ENCODE measurements at regions not wholly inside any gene's neighbourhood (a gene's known extent, or its start where the extent isn't known, plus 50 kb on each side); places are given as distances from the start of the nearest gene placed in this dataset.

DNA sequence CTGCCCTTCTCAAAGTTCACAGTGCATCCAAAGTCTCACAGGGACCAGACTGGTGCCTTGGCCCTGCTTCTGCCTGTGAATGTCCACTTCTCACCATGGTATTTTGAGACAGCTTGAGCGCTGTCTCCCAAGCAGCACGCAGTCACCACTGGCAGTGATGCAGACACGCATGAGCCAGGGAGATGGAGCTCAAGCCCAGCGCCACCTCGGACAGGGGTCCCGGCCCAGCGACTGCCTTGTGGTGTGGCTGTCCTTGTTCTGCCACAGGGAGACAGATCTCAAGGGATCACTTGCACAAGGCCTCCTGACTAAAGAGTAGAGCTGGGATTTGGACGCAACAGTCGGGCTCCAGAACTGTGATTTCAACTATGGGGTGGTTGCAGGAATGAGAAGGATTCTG lies 92.6 kb upstream of the MBL2 start:
- DNase-seq (ENCODE audit: low read depth in 1 of 2, low spot score in 1 of 2) (no peak), FAIRE-seq (no peak), ATAC-seq (no peak)
- 63% methylated on average over 2 of the region's 9 CpGs for WGBS (ENCODE audit: missing lambda C conversion rate)
- POLR2A ChIA-PET = no interaction called here
- Histone ChIP-seq H3K4me3 (no peak overlapping the region), H3K4me2 (no peak overlapping the region), H3K9me3 (no peaks in the 10 kb centered on the region; the same call in 2 of the 3 replicates), H3K27ac (no peak overlapping the region), H3K4me1 (no peaks in the 10 kb centered on the region)
- CTCF ChIA-PET = interaction anchor here (1.3 kb wide), 1 partner anchor 18 kb away, joined by 3 read pairs; no protein-coding TSS in a partner anchor
- TF ChIP-seq JUNB (IDR thresholded peaks at IDR 0.05) (no peak), HDAC2 (IDR thresholded peaks at IDR 0.05) (no peak)

DNA sequence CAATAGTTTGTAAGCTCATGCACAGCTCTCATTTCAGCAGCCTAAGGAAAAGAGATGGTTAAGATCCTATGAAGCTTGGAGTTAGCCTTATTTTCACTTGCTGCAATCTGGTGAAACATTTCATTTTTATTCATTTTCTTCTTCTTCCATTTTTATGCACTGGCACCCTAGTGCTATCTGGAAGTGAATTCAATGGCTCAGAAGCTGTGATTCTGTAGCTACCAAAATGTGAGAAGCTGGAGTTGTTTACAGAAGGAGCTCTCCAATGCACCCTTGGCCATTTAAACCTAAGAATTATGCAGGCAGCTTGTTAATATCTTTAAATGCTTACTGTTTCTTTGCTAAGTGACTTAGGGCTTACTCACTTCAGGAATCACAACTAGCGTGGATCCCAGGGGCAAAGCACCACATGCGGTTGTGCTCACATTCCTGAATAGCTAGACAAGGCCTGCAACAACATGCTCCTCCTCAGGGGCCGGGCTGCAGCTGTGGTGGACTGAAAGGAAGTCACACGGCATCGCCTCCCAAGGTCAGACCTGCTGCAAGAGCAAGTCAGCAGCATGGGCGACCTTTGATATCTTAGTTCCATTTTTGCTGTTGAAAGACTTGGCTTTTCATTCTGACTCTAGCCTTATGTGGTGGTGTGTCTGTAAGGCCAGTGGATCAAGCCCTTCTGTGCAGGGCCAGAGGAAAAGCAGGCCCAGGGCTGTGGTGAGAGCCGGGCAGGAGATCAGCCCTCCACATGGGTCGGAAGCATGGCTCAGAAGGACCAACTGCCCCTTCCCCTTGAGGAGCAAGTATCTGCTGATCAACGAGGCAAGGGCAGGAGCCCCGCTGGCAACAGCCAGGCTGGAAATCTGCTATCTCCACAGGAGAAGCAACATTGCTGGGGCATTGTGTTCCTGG lies 91.9 kb upstream of the MBL2 start:
- TF ChIP-seq POLR2AphosphoS2 (conservative IDR thresholded peaks at IDR 0.05; ENCODE audit: low read length) (no peak), GATA3 (IDR thresholded peaks at IDR 0.05; ENCODE audit: borderline replicate concordance) (no peak), JUNB (IDR thresholded peaks at IDR 0.05) (no peak), RNF2 (IDR thresholded peaks at IDR 0.05; ENCODE audit: borderline replicate concordance, low read depth) (no peak), TP53 (CRISPR knock-in tag; IDR thresholded peaks at IDR 0.05) (no peak), CBX2 (IDR thresholded peaks at IDR 0.05; ENCODE audit: borderline replicate concordance, low read depth) (no peak), HOXB5 (CRISPR knock-in tag; IDR thresholded peaks at IDR 0.05) (no peak), ESRRA (IDR thresholded peaks at IDR 0.05; ENCODE audit: borderline replicate concordance, low read length) (no peak)
- TF ChIP-seq, protein P1, sequence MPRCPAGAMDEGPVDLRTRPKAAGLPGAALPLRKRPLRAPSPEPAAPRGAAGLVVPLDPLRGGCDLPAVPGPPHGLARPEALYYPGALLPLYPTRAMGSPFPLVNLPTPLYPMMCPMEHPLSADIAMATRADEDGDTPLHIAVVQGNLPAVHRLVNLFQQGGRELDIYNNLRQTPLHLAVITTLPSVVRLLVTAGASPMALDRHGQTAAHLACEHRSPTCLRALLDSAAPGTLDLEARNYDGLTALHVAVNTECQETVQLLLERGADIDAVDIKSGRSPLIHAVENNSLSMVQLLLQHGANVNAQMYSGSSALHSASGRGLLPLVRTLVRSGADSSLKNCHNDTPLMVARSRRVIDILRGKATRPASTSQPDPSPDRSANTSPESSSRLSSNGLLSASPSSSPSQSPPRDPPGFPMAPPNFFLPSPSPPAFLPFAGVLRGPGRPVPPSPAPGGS (IDR thresholded peaks at IDR 0.05) = no peak
- TF ChIP-seq, protein P2, sequence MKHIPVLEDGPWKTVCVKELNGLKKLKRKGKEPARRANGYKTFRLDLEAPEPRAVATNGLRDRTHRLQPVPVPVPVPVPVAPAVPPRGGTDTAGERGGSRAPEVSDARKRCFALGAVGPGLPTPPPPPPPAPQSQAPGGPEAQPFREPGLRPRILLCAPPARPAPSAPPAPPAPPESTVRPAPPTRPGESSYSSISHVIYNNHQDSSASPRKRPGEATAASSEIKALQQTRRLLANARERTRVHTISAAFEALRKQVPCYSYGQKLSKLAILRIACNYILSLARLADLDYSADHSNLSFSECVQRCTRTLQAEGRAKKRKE (CRISPR knock-in tag; IDR thresholded peaks at IDR 0.05; ENCODE audit: low read depth) = no peak
- TF ChIP-seq, protein P3, sequence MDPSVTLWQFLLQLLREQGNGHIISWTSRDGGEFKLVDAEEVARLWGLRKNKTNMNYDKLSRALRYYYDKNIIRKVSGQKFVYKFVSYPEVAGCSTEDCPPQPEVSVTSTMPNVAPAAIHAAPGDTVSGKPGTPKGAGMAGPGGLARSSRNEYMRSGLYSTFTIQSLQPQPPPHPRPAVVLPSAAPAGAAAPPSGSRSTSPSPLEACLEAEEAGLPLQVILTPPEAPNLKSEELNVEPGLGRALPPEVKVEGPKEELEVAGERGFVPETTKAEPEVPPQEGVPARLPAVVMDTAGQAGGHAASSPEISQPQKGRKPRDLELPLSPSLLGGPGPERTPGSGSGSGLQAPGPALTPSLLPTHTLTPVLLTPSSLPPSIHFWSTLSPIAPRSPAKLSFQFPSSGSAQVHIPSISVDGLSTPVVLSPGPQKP (IDR thresholded peaks at IDR 0.05; ENCODE audit: low read depth, low read length) = no peak
- no peaks in the 10 kb centered on the region; the same call in 2 of the 3 replicates for H3K9me3 ChIP-seq
- DNase-seq (ENCODE audit: low read depth in 1 of 2, low spot score in 1 of 2) = peak in 1 of 2 experiments; percentile 5
- H3K27ac ChIP-seq = no peak overlapping the region
- POLR2A ChIA-PET = no interaction called here
- H3K4me1 ChIP-seq = no peaks in the 10 kb centered on the region
- CTCF ChIA-PET = interaction anchor here (1.3 kb wide), 1 partner anchor 19 kb away, joined by 3 read pairs; no protein-coding TSS in a partner anchor
- 11% methylated on average over 9 of the region's 10 CpGs for WGBS (ENCODE audit: missing lambda C conversion rate)
- FAIRE-seq = no peak
- no peak overlapping the region for H3K4me2 ChIP-seq
- H3K4me3 ChIP-seq = no peak overlapping the region
- no peak for ATAC-seq

DNA sequence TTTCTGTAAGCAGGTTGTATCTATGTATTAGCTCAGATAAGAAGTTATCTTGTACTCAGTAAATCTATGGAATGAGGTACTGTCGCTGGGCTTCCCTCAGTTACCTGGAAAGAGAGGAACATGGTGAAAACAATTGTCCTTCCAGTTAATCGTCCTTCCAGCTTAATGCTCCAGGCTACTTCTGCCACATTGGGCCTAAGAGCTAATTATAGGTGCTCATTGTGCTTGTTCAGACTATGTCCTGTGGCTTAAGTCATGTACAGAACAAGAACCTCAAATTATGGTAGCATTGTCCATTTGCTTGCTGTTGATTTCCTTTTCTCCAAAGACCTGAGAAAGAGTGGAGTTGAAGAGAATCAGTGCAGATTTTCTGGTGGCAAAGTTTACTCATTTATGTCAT lies 86.1 kb upstream of the MBL2 start:
- no peak overlapping the region for H3K4me2 ChIP-seq
- FAIRE-seq (no peak), DNase-seq (ENCODE audit: low read depth in 1 of 2, low spot score in 1 of 2) (no peak), ATAC-seq (no peak)
- ChIA-PET CTCF (no interaction called here), POLR2A (no interaction called here)
- no peaks in the 10 kb centered on the region for H3K9me3 ChIP-seq
- H3K4me1 ChIP-seq = no peaks in the 10 kb centered on the region
- H3K27ac ChIP-seq = no peak overlapping the region
- no peak overlapping the region for H3K4me3 ChIP-seq
- 0% methylated on average over 2 of the region's 2 CpGs for WGBS (ENCODE audit: missing lambda C conversion rate)
- TF ChIP-seq POLR2A (IDR thresholded peaks at IDR 0.05; ENCODE audit: low read length) (no peak), KDM1A (IDR thresholded peaks at IDR 0.05; ENCODE audit: low read depth) (no peak), HOXB5 (CRISPR knock-in tag; IDR thresholded peaks at IDR 0.05) (no peak), CBX2 (IDR thresholded peaks at IDR 0.05; ENCODE audit: borderline replicate concordance, low read depth) (no peak), EP300 (IDR thresholded peaks at IDR 0.05) (no peak), HOXA7 (CRISPR knock-in tag; IDR thresholded peaks at IDR 0.05) (no peak), MYC (IDR thresholded peaks at IDR 0.05; ENCODE audit: borderline replicate concordance, low read length) (no peak), ZSCAN20 (CRISPR knock-in tag; IDR thresholded peaks at IDR 0.05) (no peak), SMC3 (IDR thresholded peaks at IDR 0.05) (no peak), RCOR1 (IDR thresholded peaks at IDR 0.05; ENCODE audit: low read depth, low read length) (no peak), FOSB (CRISPR knock-in tag; IDR thresholded peaks at IDR 0.05) (no peak), CHD2 (IDR thresholded peaks at IDR 0.05; ENCODE audit: low read length, partially characterized antibody) (no peak), EHF (CRISPR knock-in tag; IDR thresholded peaks at IDR 0.05) (no peak), ESRRA (IDR thresholded peaks at IDR 0.05; ENCODE audit: borderline replicate concordance, low read length) (no peak), CHD4 (IDR thresholded peaks at IDR 0.05; ENCODE audit: borderline replicate concordance) (no peak), NFE2L2 (conservative IDR thresholded peaks at IDR 0.05; ENCODE audit: low read length) (no peak)
- TF ChIP-seq, protein P4, sequence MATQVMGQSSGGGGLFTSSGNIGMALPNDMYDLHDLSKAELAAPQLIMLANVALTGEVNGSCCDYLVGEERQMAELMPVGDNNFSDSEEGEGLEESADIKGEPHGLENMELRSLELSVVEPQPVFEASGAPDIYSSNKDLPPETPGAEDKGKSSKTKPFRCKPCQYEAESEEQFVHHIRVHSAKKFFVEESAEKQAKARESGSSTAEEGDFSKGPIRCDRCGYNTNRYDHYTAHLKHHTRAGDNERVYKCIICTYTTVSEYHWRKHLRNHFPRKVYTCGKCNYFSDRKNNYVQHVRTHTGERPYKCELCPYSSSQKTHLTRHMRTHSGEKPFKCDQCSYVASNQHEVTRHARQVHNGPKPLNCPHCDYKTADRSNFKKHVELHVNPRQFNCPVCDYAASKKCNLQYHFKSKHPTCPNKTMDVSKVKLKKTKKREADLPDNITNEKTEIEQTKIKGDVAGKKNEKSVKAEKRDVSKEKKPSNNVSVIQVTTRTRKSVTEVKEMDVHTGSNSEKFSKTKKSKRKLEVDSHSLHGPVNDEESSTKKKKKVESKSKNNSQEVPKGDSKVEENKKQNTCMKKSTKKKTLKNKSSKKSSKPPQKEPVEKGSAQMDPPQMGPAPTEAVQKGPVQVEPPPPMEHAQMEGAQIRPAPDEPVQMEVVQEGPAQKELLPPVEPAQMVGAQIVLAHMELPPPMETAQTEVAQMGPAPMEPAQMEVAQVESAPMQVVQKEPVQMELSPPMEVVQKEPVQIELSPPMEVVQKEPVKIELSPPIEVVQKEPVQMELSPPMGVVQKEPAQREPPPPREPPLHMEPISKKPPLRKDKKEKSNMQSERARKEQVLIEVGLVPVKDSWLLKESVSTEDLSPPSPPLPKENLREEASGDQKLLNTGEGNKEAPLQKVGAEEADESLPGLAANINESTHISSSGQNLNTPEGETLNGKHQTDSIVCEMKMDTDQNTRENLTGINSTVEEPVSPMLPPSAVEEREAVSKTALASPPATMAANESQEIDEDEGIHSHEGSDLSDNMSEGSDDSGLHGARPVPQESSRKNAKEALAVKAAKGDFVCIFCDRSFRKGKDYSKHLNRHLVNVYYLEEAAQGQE (IDR thresholded peaks at IDR 0.05) = no peak

All from A549 (cell line).